H1 (cell line): ENCODE measurements at regions not wholly inside any gene's neighbourhood (a gene's known extent, or its start where the extent isn't known, plus 50 kb on each side); places are given as distances from the start of the nearest gene placed in this dataset.

Source experiments
- ASH2L ChIP-seq: fragments of 200-600, 300-600 bp; sonication (generic); IDR thresholded peaks from one replicate; pipeline ENCODE4 v1.7.1; 2017; ENCODE audit warnings: low read length
- CHD2 ChIP-seq: IDR thresholded peaks from 2 replicates; pipeline ENCODE4 v1.6.1; 2012; ENCODE audit warnings: low read length, improper control_type of control experiment
- EP300 ChIP-seq, 2 experiments: IDR thresholded peaks; 1 replicate in 1 of 2; 2 replicates in 1 of 2; pipeline ENCODE4 v1.6.1; 2011 to 2012; ENCODE audit warnings: low read depth in 2 of 2, low read length in 2 of 2, mild to moderate bottlenecking in 2 of 2, borderline replicate concordance in 1 of 2, inconsistent platforms in 1 of 2, moderate library complexity in 1 of 2
- EZH2 ChIP-seq: fragments of 200-600 bp; sonication (generic); IDR thresholded peaks from 2 replicates; pipeline ENCODE4 v1.7.1; 2012; ENCODE audit warnings: low read depth, mild to moderate bottlenecking, moderate library complexity, low read length, inconsistent platforms; ENCODE audit not compliant: severe bottlenecking
- NANOG ChIP-seq: IDR thresholded peaks from 2 replicates; pipeline ENCODE4 v1.6.1; 2011; ENCODE audit warnings: low read length, low read depth, mild to moderate bottlenecking, inconsistent platforms; ENCODE audit not compliant: insufficient read depth, poor library complexity, severe bottlenecking
- POLR2A ChIP-seq, 2 experiments: IDR thresholded peaks; 1 replicate in 1 of 2; 2 replicates in 1 of 2; pipeline ENCODE4 v1.6.1; 2011; ENCODE audit warnings: low read depth in 2 of 2, low read length in 2 of 2, mild to moderate bottlenecking in 2 of 2; ENCODE audit errors: control extremely low read depth in 1 of 2
- RFX5 ChIP-seq: IDR thresholded peaks from 2 replicates; pipeline ENCODE4 v1.6.1; 2011; ENCODE audit warnings: low read depth, low read length, improper control_type of control experiment, borderline replicate concordance
- SP1 ChIP-seq: IDR thresholded peaks from 2 replicates; pipeline ENCODE4 v1.6.1; 2011; ENCODE audit warnings: low read depth, low read length
- TAF1 ChIP-seq: IDR thresholded peaks from 2 replicates; pipeline ENCODE4 v1.6.1; 2011; ENCODE audit warnings: mild to moderate bottlenecking, low read depth, low read length
- TF ChIP-seq, protein P1 (sequence below), 3 experiments: IDR thresholded peaks; 1 replicate in 2 of 3; 2 replicates in 1 of 3; pipeline versions ENCODE4 v1.5.1 to v1.6.1; 2011; ENCODE audit warnings: low read length in 3 of 3, mild to moderate bottlenecking in 3 of 3, inconsistent platforms in 2 of 3, low read depth in 1 of 3, moderate library complexity in 1 of 3; ENCODE audit not compliant: insufficient read depth in 1 of 3; ENCODE audit errors: control extremely low read depth in 1 of 3
- TF ChIP-seq, protein P2 (sequence below): IDR thresholded peaks from 2 replicates; pipeline ENCODE4 v1.6.1; 2011; ENCODE audit warnings: low read depth, mild to moderate bottlenecking, low read length; ENCODE audit not compliant: insufficient read depth

DNA sequence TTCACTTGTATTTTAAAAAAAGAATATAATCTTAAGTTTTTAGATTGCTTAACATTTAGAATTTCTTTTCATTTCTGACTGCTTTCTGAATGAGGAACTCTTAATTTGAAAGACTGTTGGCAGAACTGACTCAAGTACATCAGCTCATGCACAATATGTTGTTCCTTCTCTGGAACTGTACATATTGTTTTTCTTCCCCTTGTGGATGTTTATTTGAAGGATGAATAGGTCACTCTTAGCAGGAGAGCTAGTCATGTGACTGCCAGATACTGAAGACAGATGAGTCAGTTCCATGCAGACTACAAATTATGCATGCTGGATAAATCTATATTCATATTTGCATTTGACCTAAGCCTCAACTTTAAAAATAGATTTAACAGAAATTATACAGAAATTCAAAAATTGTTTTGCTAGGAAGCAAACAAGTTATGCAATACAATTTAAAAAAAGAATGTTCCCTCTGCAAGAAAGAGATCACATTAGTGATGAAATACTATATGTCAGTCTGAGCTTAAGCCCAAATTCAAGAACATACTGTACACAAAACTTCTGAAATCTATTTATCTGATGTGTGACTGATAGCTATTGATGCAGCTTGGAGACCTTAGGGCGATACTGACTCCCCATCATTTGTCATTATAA lies 1274.9 kb upstream of the GJE1 start:
- TF ChIP-seq, protein P1, sequence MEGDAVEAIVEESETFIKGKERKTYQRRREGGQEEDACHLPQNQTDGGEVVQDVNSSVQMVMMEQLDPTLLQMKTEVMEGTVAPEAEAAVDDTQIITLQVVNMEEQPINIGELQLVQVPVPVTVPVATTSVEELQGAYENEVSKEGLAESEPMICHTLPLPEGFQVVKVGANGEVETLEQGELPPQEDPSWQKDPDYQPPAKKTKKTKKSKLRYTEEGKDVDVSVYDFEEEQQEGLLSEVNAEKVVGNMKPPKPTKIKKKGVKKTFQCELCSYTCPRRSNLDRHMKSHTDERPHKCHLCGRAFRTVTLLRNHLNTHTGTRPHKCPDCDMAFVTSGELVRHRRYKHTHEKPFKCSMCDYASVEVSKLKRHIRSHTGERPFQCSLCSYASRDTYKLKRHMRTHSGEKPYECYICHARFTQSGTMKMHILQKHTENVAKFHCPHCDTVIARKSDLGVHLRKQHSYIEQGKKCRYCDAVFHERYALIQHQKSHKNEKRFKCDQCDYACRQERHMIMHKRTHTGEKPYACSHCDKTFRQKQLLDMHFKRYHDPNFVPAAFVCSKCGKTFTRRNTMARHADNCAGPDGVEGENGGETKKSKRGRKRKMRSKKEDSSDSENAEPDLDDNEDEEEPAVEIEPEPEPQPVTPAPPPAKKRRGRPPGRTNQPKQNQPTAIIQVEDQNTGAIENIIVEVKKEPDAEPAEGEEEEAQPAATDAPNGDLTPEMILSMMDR (IDR thresholded peaks at IDR 0.05; ENCODE audit: control extremely low read depth in 1 of 3, insufficient read depth in 1 of 3, low read depth in 1 of 3, low read length in 3 of 3), result no peak
- TF ChIP-seq, protein P2, sequence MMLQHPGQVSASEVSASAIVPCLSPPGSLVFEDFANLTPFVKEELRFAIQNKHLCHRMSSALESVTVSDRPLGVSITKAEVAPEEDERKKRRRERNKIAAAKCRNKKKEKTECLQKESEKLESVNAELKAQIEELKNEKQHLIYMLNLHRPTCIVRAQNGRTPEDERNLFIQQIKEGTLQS, result no peak
- no peak for TF ChIP-seq ASH2L
- no peak for TF ChIP-seq POLR2A (IDR thresholded peaks at IDR 0.05; ENCODE audit: control extremely low read depth in 1 of 2, low read depth in 2 of 2, low read length in 2 of 2)
- no peak for TF ChIP-seq SP1
- no peak for TF ChIP-seq EP300 (IDR thresholded peaks at IDR 0.05; ENCODE audit: borderline replicate concordance in 1 of 2, low read depth in 2 of 2, low read length in 2 of 2)
- TF ChIP-seq TAF1, result no peak
- no peak for TF ChIP-seq EZH2
- TF ChIP-seq RFX5, result no peak
- TF ChIP-seq NANOG, result no peak
- TF ChIP-seq CHD2, result no peak
